ENCODE measurements at regions not wholly inside any gene's neighbourhood (a gene's known extent, or its start where the extent isn't known, plus 50 kb on each side); places are given as distances from the start of the nearest gene placed in this dataset.
"Not testable (repeated sequence)": the region's sequence is repeated elsewhere in the genome, so short reads cannot be mapped to it uniquely, and the experiment has no call there.

DNA sequence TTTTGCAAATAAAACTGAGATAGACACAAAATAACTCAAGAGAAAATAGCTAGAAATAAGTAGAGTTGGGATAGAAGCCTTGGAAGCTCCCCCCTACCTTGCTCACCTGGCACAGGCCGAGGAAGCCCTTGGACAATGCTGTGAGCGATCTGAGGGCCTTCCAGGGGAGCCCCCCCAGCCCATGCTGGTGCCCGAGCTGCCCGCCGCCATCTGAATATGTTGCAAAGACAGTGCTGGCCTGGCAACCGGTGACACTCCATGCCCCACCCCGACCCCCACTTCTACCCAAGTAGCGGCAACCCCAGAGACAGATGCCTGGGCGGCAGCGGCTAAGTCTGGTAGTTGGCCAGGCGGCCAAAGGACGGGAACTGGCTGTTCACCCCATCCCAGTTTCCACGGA, 1435.1 kb upstream of the TPTE start:
- TF ChIP-seq RAD21 (IDR thresholded peaks at IDR 0.05; ENCODE audit: insufficient read depth, low read depth, low read length); ZNF274 (IDR thresholded peaks at IDR 0.05; ENCODE audit: insufficient read depth, insufficient read length); TCF12 (IDR thresholded peaks at IDR 0.05; ENCODE audit: low read depth, low read length); ZZZ3 (IDR thresholded peaks at IDR 0.05; ENCODE audit: control insufficient read depth, insufficient read length, low read depth); IRF4 (IDR thresholded peaks at IDR 0.05; ENCODE audit: low read depth, low read length); HDAC2 (IDR thresholded peaks at IDR 0.05): not testable (repeated sequence)
- TF ChIP-seq, protein P1, sequence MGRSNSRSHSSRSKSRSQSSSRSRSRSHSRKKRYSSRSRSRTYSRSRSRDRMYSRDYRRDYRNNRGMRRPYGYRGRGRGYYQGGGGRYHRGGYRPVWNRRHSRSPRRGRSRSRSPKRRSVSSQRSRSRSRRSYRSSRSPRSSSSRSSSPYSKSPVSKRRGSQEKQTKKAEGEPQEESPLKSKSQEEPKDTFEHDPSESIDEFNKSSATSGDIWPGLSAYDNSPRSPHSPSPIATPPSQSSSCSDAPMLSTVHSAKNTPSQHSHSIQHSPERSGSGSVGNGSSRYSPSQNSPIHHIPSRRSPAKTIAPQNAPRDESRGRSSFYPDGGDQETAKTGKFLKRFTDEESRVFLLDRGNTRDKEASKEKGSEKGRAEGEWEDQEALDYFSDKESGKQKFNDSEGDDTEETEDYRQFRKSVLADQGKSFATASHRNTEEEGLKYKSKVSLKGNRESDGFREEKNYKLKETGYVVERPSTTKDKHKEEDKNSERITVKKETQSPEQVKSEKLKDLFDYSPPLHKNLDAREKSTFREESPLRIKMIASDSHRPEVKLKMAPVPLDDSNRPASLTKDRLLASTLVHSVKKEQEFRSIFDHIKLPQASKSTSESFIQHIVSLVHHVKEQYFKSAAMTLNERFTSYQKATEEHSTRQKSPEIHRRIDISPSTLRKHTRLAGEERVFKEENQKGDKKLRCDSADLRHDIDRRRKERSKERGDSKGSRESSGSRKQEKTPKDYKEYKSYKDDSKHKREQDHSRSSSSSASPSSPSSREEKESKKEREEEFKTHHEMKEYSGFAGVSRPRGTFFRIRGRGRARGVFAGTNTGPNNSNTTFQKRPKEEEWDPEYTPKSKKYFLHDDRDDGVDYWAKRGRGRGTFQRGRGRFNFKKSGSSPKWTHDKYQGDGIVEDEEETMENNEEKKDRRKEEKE (IDR thresholded peaks at IDR 0.05): not testable (repeated sequence)
- TF ChIP-seq, protein P2, sequence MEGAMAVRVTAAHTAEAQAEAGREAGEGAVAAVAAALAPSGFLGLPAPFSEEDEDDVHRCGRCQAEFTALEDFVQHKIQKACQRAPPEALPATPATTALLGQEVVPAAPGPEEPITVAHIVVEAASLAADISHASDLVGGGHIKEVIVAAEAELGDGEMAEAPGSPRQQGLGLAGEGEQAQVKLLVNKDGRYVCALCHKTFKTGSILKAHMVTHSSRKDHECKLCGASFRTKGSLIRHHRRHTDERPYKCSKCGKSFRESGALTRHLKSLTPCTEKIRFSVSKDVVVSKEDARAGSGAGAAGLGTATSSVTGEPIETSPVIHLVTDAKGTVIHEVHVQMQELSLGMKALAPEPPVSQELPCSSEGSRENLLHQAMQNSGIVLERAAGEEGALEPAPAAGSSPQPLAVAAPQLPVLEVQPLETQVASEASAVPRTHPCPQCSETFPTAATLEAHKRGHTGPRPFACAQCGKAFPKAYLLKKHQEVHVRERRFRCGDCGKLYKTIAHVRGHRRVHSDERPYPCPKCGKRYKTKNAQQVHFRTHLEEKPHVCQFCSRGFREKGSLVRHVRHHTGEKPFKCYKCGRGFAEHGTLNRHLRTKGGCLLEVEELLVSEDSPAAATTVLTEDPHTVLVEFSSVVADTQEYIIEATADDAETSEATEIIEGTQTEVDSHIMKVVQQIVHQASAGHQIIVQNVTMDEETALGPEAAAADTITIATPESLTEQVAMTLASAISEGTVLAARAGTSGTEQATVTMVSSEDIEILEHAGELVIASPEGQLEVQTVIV (IDR thresholded peaks at IDR 0.05; ENCODE audit: borderline replicate concordance, partially characterized antibody): not testable (repeated sequence)
- TF ChIP-seq, protein P3, sequence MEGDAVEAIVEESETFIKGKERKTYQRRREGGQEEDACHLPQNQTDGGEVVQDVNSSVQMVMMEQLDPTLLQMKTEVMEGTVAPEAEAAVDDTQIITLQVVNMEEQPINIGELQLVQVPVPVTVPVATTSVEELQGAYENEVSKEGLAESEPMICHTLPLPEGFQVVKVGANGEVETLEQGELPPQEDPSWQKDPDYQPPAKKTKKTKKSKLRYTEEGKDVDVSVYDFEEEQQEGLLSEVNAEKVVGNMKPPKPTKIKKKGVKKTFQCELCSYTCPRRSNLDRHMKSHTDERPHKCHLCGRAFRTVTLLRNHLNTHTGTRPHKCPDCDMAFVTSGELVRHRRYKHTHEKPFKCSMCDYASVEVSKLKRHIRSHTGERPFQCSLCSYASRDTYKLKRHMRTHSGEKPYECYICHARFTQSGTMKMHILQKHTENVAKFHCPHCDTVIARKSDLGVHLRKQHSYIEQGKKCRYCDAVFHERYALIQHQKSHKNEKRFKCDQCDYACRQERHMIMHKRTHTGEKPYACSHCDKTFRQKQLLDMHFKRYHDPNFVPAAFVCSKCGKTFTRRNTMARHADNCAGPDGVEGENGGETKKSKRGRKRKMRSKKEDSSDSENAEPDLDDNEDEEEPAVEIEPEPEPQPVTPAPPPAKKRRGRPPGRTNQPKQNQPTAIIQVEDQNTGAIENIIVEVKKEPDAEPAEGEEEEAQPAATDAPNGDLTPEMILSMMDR (IDR thresholded peaks at IDR 0.05 in 2 of 3, conservative IDR thresholded peaks at IDR 0.05 in 1 of 3; ENCODE audit: control insufficient read depth in 2 of 3, extremely low read depth in 1 of 3, insufficient read depth in 1 of 3, low read depth in 3 of 3, low read length in 3 of 3): not testable (repeated sequence)
- TF ChIP-seq, protein P4, sequence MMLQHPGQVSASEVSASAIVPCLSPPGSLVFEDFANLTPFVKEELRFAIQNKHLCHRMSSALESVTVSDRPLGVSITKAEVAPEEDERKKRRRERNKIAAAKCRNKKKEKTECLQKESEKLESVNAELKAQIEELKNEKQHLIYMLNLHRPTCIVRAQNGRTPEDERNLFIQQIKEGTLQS (IDR thresholded peaks at IDR 0.05; ENCODE audit: borderline replicate concordance, extremely low read depth, low read depth, low read length): not testable (repeated sequence)
- TF ChIP-seq, protein P5, sequence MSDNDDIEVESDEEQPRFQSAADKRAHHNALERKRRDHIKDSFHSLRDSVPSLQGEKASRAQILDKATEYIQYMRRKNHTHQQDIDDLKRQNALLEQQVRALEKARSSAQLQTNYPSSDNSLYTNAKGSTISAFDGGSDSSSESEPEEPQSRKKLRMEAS (IDR thresholded peaks at IDR 0.05; ENCODE audit: low read depth, low read length): not testable (repeated sequence)
